DND-41 (cell line): ENCODE measurements at regions not wholly inside any gene's neighbourhood (a gene's known extent, or its start where the extent isn't known, plus 50 kb on each side); places are given as distances from the start of the nearest gene placed in this dataset.

Experiments used
- ATAC-seq: fragments of 200-7000 bp; cut with Tn5 transposase; 3 replicates; pipeline ENCODE4 v1.9.1; 2021; ENCODE audit warnings: low read depth; ENCODE audit not compliant: insufficient read depth
- DNase-seq: peaks from one replicate; pipeline ENCODE4 v3.0.0-alpha.2; 2020
- H2AFZ ChIP-seq: 2 replicates; pipeline ENCODE4 v1.6.0; 2012; ENCODE audit warnings: low read depth, low read length
- H3K27ac ChIP-seq: 2 replicates; pipeline ENCODE4 v1.5.1; 2012; ENCODE audit warnings: low read length, inconsistent platforms
- H3K27me3 ChIP-seq: fragments of 200-600 bp; sonication (generic); 2 replicates; pipeline ENCODE4 v1.6.0; 2012; ENCODE audit warnings: low read length, mild to moderate bottlenecking, inconsistent platforms; ENCODE audit not compliant: insufficient read depth, poor library complexity
- H3K36me3 ChIP-seq: 2 replicates; pipeline ENCODE4 v1.5.1; 2012; ENCODE audit warnings: low read length, inconsistent platforms; ENCODE audit not compliant: insufficient read depth
- H3K4me1 ChIP-seq: 2 replicates; pipeline ENCODE4 v1.5.1; 2012; ENCODE audit warnings: mild to moderate bottlenecking, low read length; ENCODE audit not compliant: insufficient read depth
- H3K4me2 ChIP-seq: 2 replicates; pipeline ENCODE4 v1.6.0; 2012; ENCODE audit warnings: mild to moderate bottlenecking, moderate library complexity, low read length, inconsistent platforms; ENCODE audit not compliant: insufficient read depth
- H3K4me3 ChIP-seq, 2 experiments: fragments of 200-600 bp in 1 of 2; shearing (Covaris generic) in 1 of 2; 2 replicates each; pipeline ENCODE4 v1.5.1; 2012 to 2016; ENCODE audit warnings: inconsistent platforms in 2 of 2, low read length in 2 of 2, mild to moderate bottlenecking in 2 of 2, low read depth in 1 of 2, moderate library complexity in 1 of 2
- H3K79me2 ChIP-seq: 2 replicates; pipeline ENCODE4 v1.6.0; 2012; ENCODE audit warnings: low read length, inconsistent platforms; ENCODE audit not compliant: insufficient read depth
- H3K9ac ChIP-seq: 2 replicates; pipeline ENCODE4 v1.6.0; 2012; ENCODE audit warnings: low read depth, mild to moderate bottlenecking, inconsistent platforms, low read length, moderate library complexity
- H3K9me3 ChIP-seq: 2 replicates; pipeline ENCODE4 v1.5.1; 2012; ENCODE audit warnings: low read length, moderate library complexity, mild to moderate bottlenecking, inconsistent platforms; ENCODE audit not compliant: insufficient read depth, severe bottlenecking
- H4K20me1 ChIP-seq: 2 replicates; pipeline ENCODE4 v1.6.0; 2012; ENCODE audit warnings: low read length; ENCODE audit not compliant: insufficient read depth
- EZH2 ChIP-seq: IDR thresholded peaks from 3 replicates; pipeline ENCODE4 v1.6.1; 2012; ENCODE audit warnings: borderline replicate concordance, low read depth, mild to moderate bottlenecking, moderate library complexity, low read length, inconsistent platforms; ENCODE audit not compliant: severe bottlenecking
- TF ChIP-seq, protein P1 (sequence below): IDR thresholded peaks from 2 replicates; pipeline ENCODE4 v1.5.1; 2012; ENCODE audit warnings: borderline replicate concordance, low read length, moderate library complexity, mild to moderate bottlenecking; ENCODE audit not compliant: poor library complexity, severe bottlenecking; ENCODE audit errors: extremely low read depth

DNA sequence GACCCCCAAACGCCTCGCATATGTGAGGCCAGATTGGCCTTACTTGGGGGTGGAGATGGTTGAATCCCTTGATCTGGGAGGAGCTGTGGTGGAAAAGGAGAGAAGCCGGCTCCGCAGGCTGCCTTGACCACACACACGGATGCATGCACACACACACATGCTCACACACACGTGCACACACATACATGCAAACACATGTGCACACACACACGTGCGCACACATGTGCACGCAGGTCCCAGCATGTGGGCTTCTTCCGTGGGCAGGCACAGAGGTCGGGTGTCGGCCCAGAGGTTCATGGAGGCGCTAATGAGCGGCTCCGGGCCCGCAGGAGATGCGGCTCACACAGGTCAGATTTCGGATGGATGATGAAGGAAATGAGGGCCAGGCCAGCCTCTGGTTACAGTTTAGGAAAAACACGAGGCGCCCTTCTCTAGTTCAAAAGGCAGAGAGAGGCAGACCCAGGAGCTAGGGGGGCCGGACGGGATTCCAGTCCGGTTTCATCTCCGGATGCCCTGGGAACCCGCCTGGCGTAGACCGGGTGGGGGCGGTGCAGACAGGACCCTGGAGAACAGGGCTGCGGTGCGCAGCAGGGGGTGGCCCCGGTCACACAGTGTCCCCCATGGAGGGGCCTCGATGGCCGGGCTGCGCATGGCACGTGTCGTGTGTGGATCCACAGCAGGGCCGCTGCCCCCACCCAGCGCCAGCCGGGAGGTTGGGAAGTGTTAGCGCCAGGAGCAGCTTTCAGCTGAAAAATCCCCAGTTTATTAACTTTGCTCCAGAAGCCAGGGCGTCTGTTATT lies 91.1 kb upstream of the ACTRT2 start:
- Histone ChIP-seq H3K4me1 (no peaks in the 10 kb centered on the region), H3K9ac (no peak overlapping the region), H4K20me1 (no peaks in the 10 kb centered on the region; the same call in 1 of the 2 replicates), H3K4me3 (no peak overlapping the region), H3K27ac (no peak overlapping the region), H2AFZ (no peak overlapping the region), H3K4me2 (no peak overlapping the region), H3K9me3 (no peaks in the 10 kb centered on the region), H3K27me3 (no peaks in the 10 kb centered on the region), H3K79me2 (no peaks in the 10 kb centered on the region), H3K36me3 (no peaks in the 10 kb centered on the region)
- DNase-seq (no peak), ATAC-seq (no peak)
- no peak for TF ChIP-seq EZH2
- TF ChIP-seq, protein P1, sequence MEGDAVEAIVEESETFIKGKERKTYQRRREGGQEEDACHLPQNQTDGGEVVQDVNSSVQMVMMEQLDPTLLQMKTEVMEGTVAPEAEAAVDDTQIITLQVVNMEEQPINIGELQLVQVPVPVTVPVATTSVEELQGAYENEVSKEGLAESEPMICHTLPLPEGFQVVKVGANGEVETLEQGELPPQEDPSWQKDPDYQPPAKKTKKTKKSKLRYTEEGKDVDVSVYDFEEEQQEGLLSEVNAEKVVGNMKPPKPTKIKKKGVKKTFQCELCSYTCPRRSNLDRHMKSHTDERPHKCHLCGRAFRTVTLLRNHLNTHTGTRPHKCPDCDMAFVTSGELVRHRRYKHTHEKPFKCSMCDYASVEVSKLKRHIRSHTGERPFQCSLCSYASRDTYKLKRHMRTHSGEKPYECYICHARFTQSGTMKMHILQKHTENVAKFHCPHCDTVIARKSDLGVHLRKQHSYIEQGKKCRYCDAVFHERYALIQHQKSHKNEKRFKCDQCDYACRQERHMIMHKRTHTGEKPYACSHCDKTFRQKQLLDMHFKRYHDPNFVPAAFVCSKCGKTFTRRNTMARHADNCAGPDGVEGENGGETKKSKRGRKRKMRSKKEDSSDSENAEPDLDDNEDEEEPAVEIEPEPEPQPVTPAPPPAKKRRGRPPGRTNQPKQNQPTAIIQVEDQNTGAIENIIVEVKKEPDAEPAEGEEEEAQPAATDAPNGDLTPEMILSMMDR = no peak

DNA sequence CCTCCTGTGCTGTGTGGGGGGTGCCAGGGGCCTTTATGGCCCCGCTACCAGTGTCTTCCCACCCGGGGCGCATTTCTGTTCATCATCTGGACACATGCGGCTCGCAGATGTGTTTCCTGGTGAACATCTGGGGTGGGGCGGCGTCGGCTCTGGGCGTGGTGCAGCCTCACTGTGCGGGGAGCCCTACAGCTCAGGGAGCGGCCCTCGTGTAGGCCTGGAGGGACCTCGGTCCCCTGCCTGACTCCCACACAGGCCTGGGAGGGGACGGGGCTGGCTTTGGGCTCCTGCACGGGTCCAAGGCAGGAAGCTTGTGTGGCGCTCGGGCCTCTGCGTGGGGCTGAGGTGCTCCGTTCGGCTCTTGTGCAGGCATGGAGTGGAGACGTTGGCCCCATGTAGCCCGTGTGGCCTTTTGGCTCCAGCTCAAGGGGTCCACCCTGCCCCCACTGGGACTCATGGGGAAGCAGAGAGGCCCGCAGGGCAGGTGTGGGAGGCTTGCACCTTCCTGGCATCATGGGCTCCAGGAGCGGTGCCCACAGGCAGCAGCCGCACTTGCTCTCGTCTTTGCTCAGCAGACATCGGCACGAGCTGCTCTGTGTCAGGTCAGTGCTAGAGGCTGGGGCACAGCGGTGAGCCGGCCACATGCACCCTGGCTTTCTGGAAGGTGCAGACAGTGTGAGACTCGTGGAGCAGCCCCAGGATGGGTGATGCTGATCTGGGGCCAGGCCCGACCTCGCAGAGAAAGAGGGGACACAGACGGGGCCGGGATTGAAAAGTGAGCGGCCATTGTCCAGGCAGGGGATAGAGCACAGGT lies 90.1 kb upstream of the ACTRT2 start:
- no peak for TF ChIP-seq EZH2
- TF ChIP-seq, protein P1 = no peak
- no peaks in the 10 kb centered on the region for H3K36me3 ChIP-seq
- H3K27me3 ChIP-seq = no peaks in the 10 kb centered on the region
- H2AFZ ChIP-seq = no peak overlapping the region
- no peaks in the 10 kb centered on the region for H3K9me3 ChIP-seq
- H3K9ac ChIP-seq = no peak overlapping the region
- no peak for ATAC-seq
- no peaks in the 10 kb centered on the region for H3K4me1 ChIP-seq
- H3K4me2 ChIP-seq = no peak overlapping the region
- no peak overlapping the region for H3K4me3 ChIP-seq
- DNase-seq = no peak
- no peak overlapping the region for H3K27ac ChIP-seq
- no peaks in the 10 kb centered on the region for H3K79me2 ChIP-seq
- no peaks in the 10 kb centered on the region; the same call in 1 of the 2 replicates for H4K20me1 ChIP-seq

DNA sequence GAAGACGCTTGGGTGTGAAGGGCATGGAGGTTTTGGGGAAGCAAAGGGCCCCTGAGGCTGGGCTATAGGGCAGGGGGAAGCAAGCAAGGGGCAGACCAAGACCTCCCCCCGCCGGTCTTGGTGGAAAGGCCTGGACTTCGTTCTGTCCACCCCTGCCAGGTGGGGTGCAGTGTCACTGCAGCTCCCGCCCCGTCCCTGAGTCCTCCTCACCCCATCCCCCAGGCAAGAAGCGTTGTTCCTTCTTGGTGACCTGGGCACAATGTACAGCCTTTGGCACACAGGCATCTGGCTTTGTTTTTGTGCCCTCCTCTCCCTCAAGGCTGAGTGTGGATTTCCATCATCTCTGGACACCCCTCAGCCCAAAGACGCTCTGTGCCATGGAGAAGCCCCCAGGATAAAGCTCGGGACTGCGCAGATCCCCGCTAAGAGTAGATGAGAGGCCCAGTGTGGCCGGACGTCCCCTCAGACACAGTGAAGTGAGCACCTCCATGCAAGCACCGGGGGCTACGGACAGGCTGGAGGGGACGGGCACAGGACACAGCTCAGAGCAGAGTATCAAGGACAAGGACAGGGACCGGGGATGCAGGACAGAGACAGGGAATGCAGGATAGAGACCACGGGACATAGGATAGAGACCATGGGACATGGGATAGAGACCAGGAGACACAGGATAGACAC lies 89.4 kb upstream of the ACTRT2 start:
- Histone ChIP-seq H3K4me3 (no peak overlapping the region), H3K27me3 (no peaks in the 10 kb centered on the region), H4K20me1 (no peaks in the 10 kb centered on the region; the same call in 1 of the 2 replicates), H3K9ac (no peak overlapping the region), H3K4me1 (no peaks in the 10 kb centered on the region), H3K79me2 (no peaks in the 10 kb centered on the region), H3K36me3 (no peaks in the 10 kb centered on the region), H3K9me3 (no peaks in the 10 kb centered on the region), H2AFZ (no peak overlapping the region), H3K27ac (no peak overlapping the region), H3K4me2 (no peak overlapping the region)
- no peak for DNase-seq
- no peak for ATAC-seq
- TF ChIP-seq, protein P1 = no peak
- no peak for TF ChIP-seq EZH2
